ENCODE measurements at regions not wholly inside any gene's neighbourhood (a gene's known extent, or its start where the extent isn't known, plus 50 kb on each side); places are given as distances from the start of the nearest gene placed in this dataset.

- no peak overlapping the region for H3K4me2 ChIP-seq (ENCODE audit: low read depth, low read length)
- no peak overlapping the region for H3K27ac ChIP-seq (ENCODE audit: extremely low read length, insufficient read depth, low read length)
- 0% methylated on average over 5 of the region's 5 CpGs for WGBS (ENCODE audit: low lambda C conversion rate)
- DNase-seq (ENCODE audit: low spot score) (no peak), FAIRE-seq (no peak), ATAC-seq (no peak)
- H3K36me3 ChIP-seq (replicated peaks in 1 of 2; ENCODE audit: control insufficient read depth in 1 of 2, insufficient read depth in 2 of 2, low read length in 2 of 2): no peaks in the 10 kb centered on the region
- H3K4me1 ChIP-seq (ENCODE audit: insufficient read depth, low read length): no peaks in the 10 kb centered on the region
- peaks cover 84% of the 10 kb centered on the region for H3K9me3 ChIP-seq (ENCODE audit: low read length)
- H3K79me2 ChIP-seq (ENCODE audit: insufficient read depth, low read length): no peaks in the 10 kb centered on the region
- BruUV-seq (replicated peaks): no TSS peak
- no peak overlapping the region for H3K9ac ChIP-seq (ENCODE audit: insufficient read depth, low read depth, low read length)
- POLR2A ChIA-PET: no interaction called here
- no peaks in the 10 kb centered on the region for H3K27me3 ChIP-seq (ENCODE audit: control insufficient read depth in 1 of 2, insufficient read depth in 2 of 2, low read length in 2 of 2)
- TF ChIP-seq, protein P1, sequence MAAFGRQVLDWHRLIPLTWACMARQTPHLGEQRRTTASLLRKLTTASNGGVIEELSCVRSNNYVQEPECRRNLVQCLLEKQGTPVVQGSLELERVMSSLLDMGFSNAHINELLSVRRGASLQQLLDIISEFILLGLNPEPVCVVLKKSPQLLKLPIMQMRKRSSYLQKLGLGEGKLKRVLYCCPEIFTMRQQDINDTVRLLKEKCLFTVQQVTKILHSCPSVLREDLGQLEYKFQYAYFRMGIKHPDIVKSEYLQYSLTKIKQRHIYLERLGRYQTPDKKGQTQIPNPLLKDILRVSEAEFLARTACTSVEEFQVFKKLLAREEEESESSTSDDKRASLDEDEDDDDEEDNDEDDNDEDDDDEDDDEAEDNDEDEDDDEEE (CRISPR knock-in tag; IDR thresholded peaks at IDR 0.05): no peak
- TF ChIP-seq MAFG (CRISPR knock-in tag; IDR thresholded peaks at IDR 0.05) (no peak), IRX3 (CRISPR knock-in tag; IDR thresholded peaks at IDR 0.05; ENCODE audit: borderline replicate concordance, low read depth) (no peak), TFDP1 (CRISPR knock-in tag; IDR thresholded peaks at IDR 0.05; ENCODE audit: borderline replicate concordance) (no peak), NRL (CRISPR knock-in tag; IDR thresholded peaks at IDR 0.05; ENCODE audit: borderline replicate concordance) (no peak), NR2F6 (IDR thresholded peaks at IDR 0.05) (no peak), NR2F6 (CRISPR knock-in tag; IDR thresholded peaks at IDR 0.05) (no peak), SMARCE1 (IDR thresholded peaks at IDR 0.05; ENCODE audit: borderline replicate concordance) (no peak), HNRNPLL (IDR thresholded peaks at IDR 0.05; ENCODE audit: low read depth, low read length, poor library complexity, severe bottlenecking) (no peak)
- intact Hi-C loops (cut with micrococcal nuclease; ENCODE audit: unreplicated experiment) (no loop called here), in situ Hi-C loops (cut with HindIII; ENCODE audit: extremely low pct_ligation_motif_present, low pct_unique_long_range_greater_than_20kb) (no loop called here)
- H3K4me3 ChIP-seq (replicated peaks in 1 of 3; ENCODE audit: insufficient read depth in 1 of 3, low read depth in 2 of 3, low read length in 3 of 3): no peak overlapping the region
- H2AFZ ChIP-seq (ENCODE audit: low read length): no peak overlapping the region
- CTCF ChIA-PET (ENCODE audit: low intra/inter-chr PET ratio, low total read pairs): no interaction called here
- no peaks in the 10 kb centered on the region for H4K20me1 ChIP-seq (ENCODE audit: insufficient read depth, low read length)
Measured at GRCh38 chr14:97776890-97777558, 979.8 kb downstream of the VRK1 start.

Data from HepG2 (cell line).